NCI-H2029 (cell line): ENCODE measurements at regions not wholly inside any gene's neighbourhood (a gene's known extent, or its start where the extent isn't known, plus 50 kb on each side); places are given as distances from the start of the nearest gene placed in this dataset.

ENCODE experiments used
- DNase-seq: peaks from one replicate; lab custom pipeline; 2025; lab: John Stamatoyannopoulos, UW

- no peak for DNase-seq
These were observed 938.9 kb upstream of the PRR20A start for GRCh38 chr13:56201834-56202233.

DNA sequence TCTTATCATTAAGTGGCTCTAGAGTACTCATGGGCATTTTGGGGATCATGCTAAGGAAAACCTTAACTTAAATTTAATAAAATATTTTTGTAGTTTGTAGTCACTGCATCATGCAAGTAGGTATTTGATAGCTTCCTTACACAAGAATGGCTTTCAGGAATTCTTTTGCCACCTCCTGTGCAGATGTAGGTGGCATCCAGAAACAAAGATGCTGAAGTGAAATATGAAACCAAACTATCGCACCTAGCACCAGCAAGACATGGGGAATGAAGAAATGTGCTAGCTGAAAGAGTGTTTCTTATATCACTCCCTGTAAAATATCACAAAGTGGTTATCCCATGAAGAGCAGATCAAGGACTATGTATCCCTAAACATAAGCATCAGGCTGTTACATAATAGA is 924.5 kb upstream of the PRR20A start:
- DNase-seq, result no peak

DNA sequence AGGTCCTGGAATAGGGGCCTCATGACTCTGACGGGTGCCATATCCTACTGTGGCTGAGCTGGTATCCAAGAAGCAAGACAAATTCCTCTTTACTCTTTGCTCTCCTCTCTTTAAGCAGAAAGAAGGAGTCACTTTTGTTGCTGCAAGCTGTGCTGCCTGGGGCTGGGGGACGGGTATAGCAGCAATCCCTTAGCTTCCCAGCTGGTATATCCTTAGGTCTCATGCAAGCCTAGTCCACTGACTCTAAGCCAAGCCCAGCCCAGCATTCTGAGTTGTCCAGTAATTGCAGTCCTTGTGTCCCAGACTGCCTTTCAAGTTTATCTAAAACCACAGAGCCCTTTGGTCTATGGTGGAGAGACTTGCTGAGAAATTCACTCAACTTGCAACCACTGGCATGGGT is 893.0 kb upstream of the PRR20A start:
- no peak for DNase-seq

GRCh38 chr13:56271686-56272085 is 869.0 kb upstream of the PRR20A start:
- no peak for DNase-seq

DNA sequence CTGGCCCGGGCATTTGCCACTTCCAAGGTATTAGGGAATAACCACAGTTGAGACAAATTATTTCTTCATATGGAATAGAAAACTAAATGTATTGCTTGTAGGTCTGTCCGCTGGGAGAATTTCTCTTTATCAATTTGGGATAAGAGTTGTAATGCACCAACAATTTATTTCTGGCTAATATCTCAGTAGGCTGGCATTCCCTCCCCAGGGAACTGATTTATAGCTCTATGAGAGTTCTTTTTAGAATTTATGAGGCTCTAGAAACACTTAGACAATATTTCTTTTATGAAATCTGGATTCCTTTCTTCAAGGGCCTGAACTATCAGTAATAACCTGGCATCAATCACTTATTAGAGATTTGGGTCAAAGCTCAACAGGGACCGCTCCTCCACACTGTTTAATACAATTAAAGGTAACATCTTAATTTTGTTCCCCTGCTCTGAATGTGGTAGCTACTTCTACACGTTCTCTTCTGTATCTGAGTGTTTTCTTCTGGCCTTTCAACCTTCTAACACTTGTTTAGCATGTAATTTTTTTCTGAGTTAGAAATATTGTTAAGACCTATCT is 857.4 kb upstream of the PRR20A start:
- DNase-seq, result no peak

DNA sequence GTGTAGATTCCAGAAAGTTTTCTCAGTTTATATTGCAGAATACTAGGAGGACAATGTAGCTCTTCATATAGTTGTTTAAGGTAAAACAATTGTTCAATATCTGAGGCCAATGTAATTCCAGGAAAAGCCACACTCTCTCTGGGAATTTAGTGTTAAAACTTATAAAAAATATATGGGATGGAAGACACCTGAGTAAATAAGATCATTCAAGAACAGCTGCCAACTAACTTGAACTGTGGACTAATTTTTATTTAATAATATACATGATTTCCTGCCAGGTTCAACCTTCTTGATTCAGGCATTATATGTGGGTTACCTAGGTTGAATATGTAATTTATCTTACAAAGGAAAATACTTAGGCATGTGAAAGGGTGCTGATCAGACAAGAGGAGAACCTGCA is 841.1 kb upstream of the PRR20A start:
- DNase-seq, result no peak

- no peak for DNase-seq
These were observed 826.0 kb upstream of the PRR20A start for GRCh38 chr13:56314765-56315164.

GRCh38 chr13:56317841-56318240 is 822.9 kb upstream of the PRR20A start:
- no peak for DNase-seq

DNA sequence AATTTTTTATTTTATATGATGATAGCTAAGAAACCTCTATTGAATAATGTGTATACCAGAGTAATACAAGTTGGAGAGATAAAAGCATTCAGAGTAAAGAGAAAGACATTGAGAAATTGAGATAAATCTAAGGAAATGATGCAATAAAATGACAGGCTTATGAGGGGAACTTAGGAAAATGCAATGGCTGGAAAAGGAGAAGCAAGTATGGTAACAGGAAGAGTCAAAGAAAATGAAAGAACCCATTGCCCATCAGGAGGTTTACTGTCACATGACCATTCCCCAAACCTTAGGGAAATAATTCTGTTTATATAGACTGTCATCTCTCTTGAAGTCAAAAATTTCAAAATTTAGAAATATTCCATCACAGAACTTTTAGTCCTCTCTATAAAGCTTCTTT is 808.0 kb upstream of the PRR20A start:
- DNase-seq, result no peak

- no peak for DNase-seq
These were observed 804.9 kb upstream of the PRR20A start for GRCh38 chr13:56335775-56336174.

DNA sequence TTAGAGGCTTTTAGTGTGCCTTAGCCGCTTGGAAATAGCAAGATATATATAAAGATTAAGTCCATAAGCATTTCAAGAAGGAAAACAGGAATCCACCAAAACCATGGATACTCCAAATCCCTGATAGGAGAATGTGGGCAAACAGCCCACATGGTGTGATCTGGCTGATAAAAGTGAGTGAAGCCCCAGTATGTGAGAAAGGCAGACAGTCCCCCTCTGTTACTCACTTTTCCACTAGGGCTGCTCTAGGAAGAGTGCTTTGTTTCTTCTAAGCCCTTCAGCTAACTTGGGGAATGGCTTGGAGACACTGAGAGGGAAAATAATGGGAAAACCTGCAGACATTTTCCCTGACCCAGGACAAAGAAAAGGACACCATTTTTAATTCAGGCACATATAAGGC is 802.3 kb upstream of the PRR20A start:
- no peak for DNase-seq

GRCh38 chr13:56347014-56347413 is 793.7 kb upstream of the PRR20A start:
- no peak for DNase-seq

DNA sequence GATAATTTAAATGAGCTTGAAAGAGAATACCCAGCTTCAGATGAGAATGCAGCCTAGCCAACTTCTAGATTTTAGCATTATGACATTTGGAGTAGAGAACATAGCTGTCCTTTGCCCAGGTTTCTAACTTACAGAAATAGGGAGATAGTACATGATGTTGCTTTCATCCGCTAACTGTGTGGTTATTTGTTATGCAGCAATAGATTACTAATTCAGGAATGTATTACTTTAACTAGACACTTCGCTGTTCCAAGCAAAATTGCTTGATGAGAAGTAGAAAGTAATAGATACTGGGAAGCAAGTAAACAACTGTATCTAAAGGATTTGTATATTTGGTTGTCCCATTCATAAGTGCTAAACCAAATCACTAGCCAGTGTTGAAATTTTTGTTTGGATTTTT is 790.9 kb upstream of the PRR20A start:
- DNase-seq, result no peak

GRCh38 chr13:56351041-56351440 is 789.7 kb upstream of the PRR20A start:
- no peak for DNase-seq

DNA sequence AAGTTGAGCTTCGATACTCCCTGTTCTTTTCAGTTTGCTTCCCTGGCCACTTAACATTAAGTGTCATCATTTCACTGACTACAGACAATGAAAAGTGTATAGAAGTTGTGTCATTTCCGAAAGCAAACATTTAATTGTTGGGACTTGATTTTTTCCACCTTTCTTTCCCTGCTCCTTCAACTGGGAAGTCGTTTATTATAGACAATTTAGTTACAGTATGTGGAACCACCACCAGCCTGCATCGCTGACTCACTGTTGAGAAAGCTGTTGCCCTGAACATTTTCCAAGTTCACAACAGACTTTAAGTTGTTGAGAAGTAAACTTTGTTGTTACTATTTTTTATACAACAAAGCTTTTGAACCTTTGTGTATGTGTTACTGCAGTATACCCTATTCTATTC is 788.4 kb upstream of the PRR20A start:
- DNase-seq, result no peak

GRCh38 chr13:56352901-56353300 is 787.8 kb upstream of the PRR20A start:
- DNase-seq, result no peak

GRCh38 chr13:56356690-56357089 is 784.0 kb upstream of the PRR20A start:
- DNase-seq, result no peak

DNA sequence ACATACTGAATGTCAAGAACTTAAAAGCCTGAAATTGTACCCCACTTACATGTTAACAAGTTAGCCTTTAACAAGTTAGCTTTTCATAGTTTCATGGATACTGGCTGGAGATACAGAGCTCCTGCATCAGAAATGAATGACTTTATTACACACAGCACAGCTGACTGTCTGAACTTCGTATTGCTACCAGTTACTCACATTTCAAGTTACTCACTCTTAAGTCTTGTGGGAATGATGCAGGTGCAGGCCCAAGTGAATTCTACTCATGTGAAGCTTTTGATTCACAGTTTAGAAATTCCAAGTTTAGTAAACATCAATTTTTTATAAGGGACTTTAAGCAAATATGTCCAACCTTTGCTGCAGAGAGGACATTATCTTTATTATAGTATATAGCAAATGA is 762.2 kb upstream of the PRR20A start:
- no peak for DNase-seq

DNA sequence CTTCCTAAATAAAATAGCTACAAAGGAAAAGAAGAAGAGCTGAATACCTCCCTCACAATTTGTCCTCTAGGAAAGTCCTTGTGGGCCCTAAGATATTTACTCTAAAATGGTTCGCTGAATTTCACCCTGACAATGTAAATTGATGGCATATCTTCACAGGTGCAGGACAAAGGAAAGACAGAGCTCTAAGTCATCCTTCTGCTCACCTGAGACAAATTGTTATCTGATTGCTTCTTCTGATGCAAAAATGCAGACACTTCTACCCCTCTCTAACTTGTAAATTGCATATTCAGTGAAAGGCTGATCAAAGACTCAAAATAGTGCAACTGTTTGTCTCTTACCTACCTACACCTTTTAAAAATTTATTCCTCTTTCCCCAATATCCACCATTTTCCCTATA is 747.2 kb upstream of the PRR20A start:
- no peak for DNase-seq

DNA sequence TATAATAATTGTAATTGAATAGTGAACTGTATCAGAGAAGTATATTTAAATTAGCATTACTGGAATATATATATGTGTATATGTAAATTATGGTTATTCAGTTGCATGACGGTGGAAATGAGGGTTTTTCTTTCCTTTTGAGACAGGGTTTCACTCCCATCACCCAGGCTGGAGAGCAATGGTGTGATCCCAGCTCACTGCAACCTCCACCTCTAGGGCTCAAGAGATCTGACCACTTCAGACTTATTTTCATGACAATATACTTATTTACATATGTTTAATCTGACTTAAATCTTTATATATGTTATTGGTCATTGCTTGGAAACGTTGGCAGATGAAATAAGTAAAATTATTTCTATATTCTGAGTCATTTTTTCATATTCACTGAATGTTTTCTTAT is 744.4 kb upstream of the PRR20A start:
- no peak for DNase-seq

DNA sequence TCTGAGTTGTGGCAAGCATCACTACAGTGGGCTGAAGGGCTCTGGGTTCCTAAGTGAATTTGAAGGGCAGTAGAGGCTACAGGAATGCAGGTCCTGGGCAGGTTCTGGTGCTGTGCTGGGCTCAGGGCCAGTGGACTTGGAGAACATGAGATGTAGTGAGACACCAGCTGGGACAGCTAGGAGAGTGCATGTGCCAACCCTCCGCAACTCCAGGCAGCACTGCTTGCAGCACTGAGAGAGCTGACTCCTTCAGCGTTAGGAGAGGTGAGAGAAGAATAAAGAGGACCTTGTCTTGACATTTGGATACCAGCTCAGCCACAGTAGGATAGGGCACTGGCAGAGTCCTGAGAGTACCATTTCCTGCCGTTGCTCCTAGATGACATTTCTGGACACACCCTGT is 739.9 kb upstream of the PRR20A start:
- DNase-seq, result no peak

- no peak for DNase-seq
These were observed 727.9 kb upstream of the PRR20A start for GRCh38 chr13:56412856-56413255.

GRCh38 chr13:56424246-56424645 is 716.5 kb upstream of the PRR20A start:
- no peak for DNase-seq

GRCh38 chr13:56457535-56458190 is 683.1 kb upstream of the PRR20A start:
- DNase-seq, result no peak
